Ishikawa (cell line): ENCODE measurements at regions not wholly inside any gene's neighbourhood (a gene's known extent, or its start where the extent isn't known, plus 50 kb on each side); places are given as distances from the start of the nearest gene placed in this dataset.

Source experiments
- CEBPB ChIP-seq: IDR thresholded peaks from 2 replicates; pipeline ENCODE4 v1.6.1; 2012
- CREB1 ChIP-seq: IDR thresholded peaks from 2 replicates; pipeline ENCODE4 v1.6.1; 2012; ENCODE audit warnings: low read depth
- EGR1 ChIP-seq: IDR thresholded peaks from 2 replicates; pipeline ENCODE4 v1.6.1; 2012
- EP300 ChIP-seq: IDR thresholded peaks from 2 replicates; pipeline ENCODE4 v1.6.1; 2012; ENCODE audit warnings: borderline replicate concordance
- FOXM1 ChIP-seq: IDR thresholded peaks from 2 replicates; pipeline ENCODE4 v1.6.1; 2012; ENCODE audit warnings: low read depth, borderline replicate concordance
- MAX ChIP-seq: IDR thresholded peaks from 2 replicates; pipeline ENCODE4 v1.6.1; 2012
- RAD21 ChIP-seq: IDR thresholded peaks from 2 replicates; pipeline ENCODE4 v1.6.1; 2012; ENCODE audit warnings: low read depth
- REST ChIP-seq: IDR thresholded peaks from 2 replicates; pipeline ENCODE4 v1.6.1; 2012; ENCODE audit warnings: low read depth, mild to moderate bottlenecking
- TAF1 ChIP-seq: IDR thresholded peaks from 2 replicates; pipeline ENCODE4 v1.6.1; 2012; ENCODE audit warnings: low read depth, mild to moderate bottlenecking
- TEAD4 ChIP-seq: IDR thresholded peaks from 2 replicates; pipeline ENCODE4 v1.6.1; 2012
- YY1 ChIP-seq: IDR thresholded peaks from 2 replicates; pipeline ENCODE4 v1.6.1; 2012; ENCODE audit warnings: low read depth
- ZBTB7A ChIP-seq: IDR thresholded peaks from 2 replicates; pipeline ENCODE4 v1.6.1; 2012; ENCODE audit warnings: low read depth
- TF ChIP-seq, protein P1 (sequence below): IDR thresholded peaks from 2 replicates; pipeline ENCODE4 v1.6.1; 2012

DNA sequence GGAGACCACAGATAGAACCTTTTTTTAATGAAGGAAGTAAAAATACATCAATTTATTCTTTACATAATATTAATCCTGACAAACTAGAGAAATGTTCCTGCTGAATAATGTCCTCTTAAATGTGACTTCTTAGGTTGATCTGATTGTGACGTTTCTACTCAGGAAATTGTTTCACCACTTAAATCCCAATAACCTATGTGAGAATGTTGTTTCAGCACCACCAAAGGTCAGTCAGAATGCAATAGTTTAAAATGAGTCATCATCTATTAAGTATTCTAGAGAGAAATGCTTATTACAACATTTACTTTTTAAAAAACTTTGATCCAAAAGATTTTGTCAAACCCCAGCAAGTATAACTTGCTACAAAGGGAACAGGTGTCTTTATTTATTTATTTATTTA is 155.4 kb upstream of the CACNA2D1 start:
- TF ChIP-seq EP300 (no peak), CEBPB (no peak), EGR1 (no peak), FOXM1 (no peak), REST (no peak), TAF1 (no peak), CREB1 (no peak), YY1 (no peak), MAX (no peak), RAD21 (no peak), TEAD4 (no peak), ZBTB7A (no peak)
- TF ChIP-seq, protein P1, sequence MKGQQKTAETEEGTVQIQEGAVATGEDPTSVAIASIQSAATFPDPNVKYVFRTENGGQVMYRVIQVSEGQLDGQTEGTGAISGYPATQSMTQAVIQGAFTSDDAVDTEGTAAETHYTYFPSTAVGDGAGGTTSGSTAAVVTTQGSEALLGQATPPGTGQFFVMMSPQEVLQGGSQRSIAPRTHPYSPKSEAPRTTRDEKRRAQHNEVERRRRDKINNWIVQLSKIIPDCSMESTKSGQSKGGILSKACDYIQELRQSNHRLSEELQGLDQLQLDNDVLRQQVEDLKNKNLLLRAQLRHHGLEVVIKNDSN: no peak
